HG03139 (cell line): ENCODE measurements at regions not wholly inside any gene's neighbourhood (a gene's known extent, or its start where the extent isn't known, plus 50 kb on each side); places are given as distances from the start of the nearest gene placed in this dataset.
A peak's percentile ranks its signal among the peaks of the same experiment; 100 is the strongest.

Source experiments
- ATAC-seq: cut with Tn5 transposase; IDR thresholded peaks from one replicate; pipeline ENCODE4 v1.9.1; 2021; ENCODE audit not compliant: unreplicated experiment

DNA sequence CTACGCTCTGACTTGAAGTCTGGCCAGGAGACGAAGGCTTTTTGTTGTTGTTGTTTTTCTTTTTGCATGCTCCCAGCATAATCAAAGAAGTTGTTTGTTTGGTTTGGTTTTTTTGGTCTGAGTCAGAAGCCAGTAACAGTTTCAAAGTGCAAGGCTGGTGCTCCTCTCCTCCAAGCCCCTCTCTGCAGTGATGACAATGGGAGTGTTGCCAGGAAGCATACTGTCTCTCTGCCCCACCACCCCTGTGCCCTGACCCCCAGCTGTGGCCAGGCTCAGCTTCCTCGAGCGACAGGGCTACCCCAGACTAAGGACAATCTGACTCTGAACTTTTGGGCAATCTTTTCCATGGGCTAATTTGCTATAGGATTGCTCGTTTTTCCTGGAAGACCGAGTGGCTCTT, 173.8 kb upstream of the PITX1 start:
- ATAC-seq, result no peak

GRCh38 chr5:135206862-135207261, 172.8 kb upstream of the PITX1 start:
- ATAC-seq, result no peak

DNA sequence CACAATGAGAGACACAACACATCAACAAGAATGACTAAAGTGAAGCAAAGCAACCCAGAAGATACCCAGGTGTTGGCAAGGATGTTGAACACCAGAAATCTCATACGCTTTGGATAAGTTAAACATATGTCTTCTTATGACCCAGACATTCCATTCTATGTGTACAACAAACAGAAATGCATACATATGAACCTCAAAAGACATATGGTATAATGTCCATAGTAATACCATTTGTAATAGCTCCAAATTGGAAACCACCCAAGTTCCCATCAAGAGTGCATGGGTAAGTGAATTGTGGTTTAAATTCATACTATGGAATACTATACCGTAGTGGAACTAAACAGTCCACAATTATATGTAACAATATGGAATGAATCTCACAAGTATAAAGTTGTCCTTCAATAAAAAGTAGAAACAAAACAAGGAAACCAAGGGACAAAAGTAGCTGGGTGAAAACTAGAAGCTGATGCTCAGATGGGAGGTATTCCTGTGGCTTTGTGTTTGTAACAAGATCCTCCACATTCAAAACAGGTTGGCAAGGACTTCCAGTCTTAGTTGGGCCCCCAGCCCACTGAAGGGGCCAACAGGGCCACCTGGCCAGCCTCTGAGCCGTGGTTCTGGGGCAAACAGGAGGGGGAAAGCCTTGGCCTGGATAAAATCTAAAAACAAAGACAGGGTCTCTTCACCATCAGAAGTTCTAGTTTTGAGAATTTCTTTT, 171.8 kb upstream of the PITX1 start:
- no peak for ATAC-seq

DNA sequence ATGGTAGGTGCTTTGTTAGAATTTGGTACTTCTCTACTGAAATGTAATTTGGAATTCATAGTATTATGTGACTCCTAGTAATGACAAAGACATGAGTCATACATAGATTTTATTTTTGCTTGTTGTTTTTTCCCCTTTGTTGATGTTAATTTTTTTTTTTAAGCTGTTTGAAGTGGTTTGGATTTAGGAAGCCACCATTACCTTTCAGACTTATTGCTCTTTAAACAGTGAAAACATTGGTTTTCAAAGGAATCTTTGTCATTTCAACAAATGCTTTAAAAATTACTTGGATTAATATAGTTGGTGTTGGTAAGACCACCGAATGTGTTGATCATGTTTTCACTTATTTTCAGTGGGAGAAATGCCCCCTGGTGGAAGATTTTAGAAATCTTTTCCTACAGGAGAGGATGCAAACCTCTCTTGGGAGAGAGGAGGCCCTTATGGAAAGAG, 170.1 kb upstream of the PITX1 start:
- no peak for ATAC-seq

- no peak for ATAC-seq
Observed at GRCh38 chr5:135203593-135204036, 169.6 kb upstream of the PITX1 start.

GRCh38 chr5:135203019-135203418, 169.0 kb upstream of the PITX1 start:
- ATAC-seq, result no peak

DNA sequence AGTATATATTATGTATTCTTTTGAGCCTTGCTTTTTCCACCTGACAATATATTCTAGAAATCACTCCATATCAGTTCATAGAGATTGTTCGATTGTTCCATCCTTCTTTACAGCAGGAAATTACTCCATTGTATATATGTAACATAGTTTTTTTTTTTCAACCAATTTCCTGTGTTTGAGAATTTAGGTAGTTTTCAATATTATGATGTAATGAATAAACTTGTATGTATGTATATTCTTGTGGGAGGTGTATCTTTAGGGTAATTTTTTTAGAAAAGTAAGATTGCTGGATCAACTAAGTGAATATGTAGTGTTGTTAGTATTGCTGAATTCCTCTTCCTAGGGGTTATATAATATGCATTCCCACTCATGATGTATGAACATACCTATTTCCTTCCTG, 165.9 kb upstream of the PITX1 start:
- no peak for ATAC-seq

- no peak for ATAC-seq
Observed at GRCh38 chr5:135196483-135196882, 162.5 kb upstream of the PITX1 start.

GRCh38 chr5:135195270-135195608, 161.2 kb upstream of the PITX1 start:
- no peak for ATAC-seq

DNA sequence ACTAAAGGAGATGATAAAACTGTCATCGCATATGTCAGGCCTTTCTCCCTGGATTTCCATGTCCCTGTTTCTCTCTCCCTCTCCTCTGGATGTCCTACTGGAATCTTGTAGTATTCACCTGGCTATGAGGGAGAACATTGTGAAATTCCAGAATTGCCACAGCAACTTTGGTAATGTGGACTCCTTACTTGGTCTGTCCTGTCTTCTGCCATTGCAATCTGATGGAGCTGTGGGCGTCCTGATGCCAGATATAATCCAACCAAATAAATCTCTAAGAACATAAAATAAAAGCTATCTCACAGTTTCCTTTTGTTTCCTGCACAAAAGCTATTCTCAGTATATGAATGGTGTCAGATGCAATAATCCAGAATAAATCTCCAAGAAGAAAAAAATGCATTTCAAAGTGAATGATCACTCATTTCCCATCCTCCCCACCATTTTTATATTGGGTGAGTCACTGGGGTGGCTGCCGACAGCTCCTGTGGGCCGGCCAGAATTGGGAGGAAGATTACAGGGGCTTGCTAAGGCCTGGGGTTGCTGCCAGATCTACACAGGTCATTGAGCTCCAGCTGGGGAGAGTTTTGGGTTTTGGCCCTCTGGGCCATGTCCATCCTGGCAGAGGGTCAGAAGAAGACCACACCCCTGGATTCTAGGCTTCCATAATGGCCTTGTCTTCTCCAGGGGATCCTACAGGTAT, 160.7 kb upstream of the PITX1 start:
- no peak for ATAC-seq

DNA sequence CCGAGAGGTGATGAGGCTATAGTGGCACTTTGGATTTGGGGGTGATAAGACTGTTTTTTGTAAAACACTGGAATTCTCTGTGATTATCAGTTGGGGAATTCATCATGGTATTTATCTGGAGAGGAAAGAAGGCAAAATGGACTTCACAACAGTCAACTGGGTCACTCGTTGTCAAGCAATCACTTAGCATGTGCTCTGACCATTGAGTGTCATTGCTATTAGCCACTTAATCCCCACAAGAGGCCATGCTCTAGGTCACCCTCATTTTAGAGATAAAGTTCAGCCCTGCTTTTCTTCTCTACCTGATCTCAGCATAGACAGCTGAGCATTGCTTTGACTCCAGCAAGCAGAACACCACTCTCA, 160.1 kb upstream of the PITX1 start:
- ATAC-seq, result no peak

DNA sequence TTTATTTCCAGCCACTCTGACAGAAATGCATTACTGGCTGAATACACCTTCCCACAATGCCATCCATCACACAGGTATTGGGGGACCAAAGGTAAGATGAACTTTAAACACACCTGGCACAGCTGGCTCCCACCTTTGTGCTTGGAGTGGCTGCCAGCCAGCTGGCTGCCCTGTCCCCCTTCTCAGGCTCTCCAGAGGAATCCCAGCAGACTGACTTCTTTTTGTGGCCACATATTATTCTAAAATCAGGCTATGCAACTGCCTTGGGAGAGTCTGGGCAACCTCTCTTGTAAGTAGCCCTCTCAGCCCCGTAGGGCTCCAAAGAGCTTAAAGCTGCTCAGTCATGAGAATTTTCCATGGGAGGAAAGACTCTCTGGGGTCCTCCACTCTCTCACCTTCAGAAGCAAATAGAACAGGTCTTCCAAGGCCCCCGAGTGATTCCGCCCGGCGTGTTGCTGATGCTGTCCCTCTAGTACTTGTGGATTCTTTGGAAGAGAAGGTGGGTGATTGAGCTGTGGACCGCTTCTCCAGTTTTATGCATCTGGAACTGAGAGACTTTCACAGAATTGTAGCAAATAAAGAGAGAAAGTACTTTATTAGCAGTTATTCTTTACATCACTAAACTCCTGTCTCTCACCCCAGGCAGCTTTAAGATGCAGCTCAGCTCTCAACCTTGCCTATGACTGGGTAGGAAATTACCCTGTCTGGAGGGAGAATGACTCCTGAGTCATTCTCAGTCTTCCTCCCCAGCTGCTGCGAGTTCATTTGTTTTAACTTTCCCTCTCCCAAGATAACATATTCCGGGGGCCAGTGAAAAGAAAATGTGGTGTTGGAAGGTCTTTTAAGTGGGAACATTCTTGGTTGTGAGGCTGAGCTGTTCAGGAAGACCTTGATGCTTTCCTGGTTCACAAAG, 159.4 kb upstream of the PITX1 start:
- no peak for ATAC-seq

DNA sequence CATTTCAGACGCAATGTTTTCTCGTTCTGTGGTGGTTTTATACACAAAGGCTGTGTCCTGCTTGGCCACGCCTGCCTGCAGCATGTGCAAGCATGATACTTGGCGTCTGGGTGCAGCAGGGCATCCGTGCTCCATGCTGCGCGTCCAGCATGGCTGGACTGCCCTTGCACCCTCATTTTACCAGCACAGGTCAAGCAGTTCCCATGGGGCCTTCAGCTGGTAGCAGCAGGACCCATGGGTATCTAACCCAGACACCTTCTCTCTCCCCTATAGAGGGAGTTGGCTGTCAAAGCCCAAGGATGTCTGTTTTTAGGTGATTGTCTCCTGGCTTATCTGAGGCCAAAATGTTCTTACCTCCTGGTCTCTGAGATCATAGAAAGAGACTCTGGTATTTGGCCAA, 158.3 kb upstream of the PITX1 start:
- no peak for ATAC-seq

- ATAC-seq, result peak; percentile 85
Observed at GRCh38 chr5:135191084-135191826, 157.2 kb upstream of the PITX1 start.

DNA sequence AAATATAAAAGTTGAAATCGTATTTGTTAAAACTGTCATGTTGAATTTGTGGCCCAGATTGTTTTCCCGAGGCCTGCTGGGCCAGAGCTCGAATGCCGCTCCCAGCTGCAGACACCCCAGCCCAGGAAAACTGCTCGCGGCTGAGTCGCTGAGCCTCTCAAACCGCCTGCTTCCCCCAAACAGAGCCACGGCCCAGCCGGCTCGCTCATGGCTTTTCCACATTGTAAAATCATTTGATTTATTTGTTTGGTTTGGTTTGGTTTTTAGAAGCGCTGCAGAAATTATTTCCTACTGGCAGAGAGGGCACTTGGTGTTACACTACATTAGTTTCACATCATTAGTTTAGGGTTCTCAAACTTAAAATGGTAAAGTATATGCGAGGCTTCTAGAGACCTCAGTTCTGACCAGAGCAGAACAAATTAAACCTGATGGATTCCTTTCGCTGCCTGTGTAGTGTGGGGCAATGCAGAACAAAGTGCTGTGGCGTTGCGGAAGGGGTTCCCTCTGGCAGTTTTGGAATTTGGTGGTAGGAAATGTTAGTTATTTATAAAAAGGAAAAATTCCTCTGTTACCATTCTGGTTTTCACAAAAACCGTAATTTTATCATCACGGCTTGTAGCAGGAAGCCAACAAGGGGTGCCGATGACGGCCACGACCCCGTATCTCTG, 156.5 kb upstream of the PITX1 start:
- no peak for ATAC-seq

DNA sequence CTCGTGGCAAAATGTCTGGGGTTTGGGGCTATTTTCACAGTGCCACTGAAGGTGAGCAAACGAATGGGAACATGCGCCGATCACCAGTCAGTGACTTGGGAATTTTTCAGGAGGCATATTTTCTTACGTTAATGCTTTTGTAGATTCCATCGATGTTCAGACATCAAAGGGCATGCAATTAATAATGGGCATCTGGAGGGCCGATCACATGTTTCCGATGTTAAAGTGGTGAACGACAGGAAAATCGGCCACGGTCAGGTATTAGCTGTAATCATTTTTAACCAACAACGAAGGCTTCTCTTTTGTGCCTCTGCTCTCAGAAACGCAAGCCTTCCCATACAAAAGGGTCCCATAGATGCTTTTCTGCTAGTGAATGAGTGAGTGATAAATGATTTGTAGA, 155.0 kb upstream of the PITX1 start:
- ATAC-seq, result no peak

DNA sequence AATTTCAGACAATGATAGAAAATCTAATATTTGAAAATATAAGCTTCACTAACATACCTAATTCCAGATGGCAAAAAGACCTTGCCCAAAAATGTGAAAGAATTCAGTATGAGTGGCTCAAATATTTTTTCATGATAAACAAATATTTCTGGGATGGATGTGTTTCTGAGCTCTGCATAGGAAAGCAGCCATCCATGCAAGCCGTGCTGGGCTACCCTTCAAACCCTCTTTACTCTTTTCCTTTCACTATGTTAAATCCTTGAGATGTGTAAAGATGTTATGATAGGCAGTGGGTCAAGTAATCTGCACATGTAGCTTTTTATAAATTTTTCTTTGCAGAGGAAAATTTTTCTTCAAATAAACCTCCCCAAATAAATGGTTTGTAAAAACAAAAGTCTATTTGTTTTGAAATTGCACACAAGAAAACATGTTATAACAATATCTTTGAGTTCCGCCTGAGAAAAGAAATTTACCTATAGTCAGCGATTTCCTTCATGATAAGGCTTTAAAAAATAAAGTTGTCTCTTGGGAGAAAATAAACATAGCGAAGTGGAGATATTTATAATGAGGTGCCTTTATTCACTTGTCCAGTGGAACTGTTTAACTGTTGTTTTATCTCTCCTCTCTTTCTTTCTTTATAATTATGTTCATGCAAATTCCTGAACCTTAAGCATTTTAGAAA, 154.3 kb upstream of the PITX1 start:
- ATAC-seq, result no peak

DNA sequence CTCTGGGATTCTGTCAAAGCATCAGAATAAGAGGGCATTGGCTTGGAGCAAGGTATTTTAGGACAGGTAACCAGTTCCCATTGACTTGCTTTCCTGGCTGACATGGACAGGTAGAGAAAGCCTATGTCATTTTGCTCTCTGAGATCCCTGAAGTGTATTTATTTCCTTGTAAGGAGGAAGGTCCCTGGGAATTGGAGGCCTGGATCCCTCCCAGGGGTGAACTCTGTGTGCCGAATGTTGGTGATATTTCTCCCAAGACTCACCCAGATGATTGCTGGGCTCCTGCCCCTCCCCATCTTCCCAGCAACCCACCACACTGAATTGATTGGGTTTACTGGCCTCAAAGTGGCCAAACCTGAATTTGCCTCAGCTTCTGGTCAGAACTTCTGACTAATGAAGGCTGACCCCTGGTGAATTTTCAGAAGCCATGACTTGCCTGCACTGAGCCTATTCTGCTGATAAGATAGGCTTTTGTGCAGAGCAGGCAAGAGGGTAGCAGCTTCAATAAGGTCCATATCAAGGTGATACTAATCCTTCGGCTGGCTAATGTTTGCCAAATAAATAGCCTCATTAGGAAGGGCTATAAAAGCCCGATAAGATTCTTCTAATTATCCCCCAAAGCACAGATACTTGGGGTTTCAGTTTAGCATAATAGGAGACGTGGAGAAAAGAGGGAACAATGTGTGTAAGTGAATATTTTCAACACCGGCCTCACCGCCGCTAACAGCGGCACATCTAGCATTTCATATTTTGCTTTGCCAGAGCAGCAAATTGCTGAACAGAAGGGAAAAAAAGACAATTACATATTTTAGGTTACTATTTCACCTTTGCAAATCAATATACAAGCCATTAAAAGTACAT, 152.9 kb upstream of the PITX1 start:
- ATAC-seq, result no peak

DNA sequence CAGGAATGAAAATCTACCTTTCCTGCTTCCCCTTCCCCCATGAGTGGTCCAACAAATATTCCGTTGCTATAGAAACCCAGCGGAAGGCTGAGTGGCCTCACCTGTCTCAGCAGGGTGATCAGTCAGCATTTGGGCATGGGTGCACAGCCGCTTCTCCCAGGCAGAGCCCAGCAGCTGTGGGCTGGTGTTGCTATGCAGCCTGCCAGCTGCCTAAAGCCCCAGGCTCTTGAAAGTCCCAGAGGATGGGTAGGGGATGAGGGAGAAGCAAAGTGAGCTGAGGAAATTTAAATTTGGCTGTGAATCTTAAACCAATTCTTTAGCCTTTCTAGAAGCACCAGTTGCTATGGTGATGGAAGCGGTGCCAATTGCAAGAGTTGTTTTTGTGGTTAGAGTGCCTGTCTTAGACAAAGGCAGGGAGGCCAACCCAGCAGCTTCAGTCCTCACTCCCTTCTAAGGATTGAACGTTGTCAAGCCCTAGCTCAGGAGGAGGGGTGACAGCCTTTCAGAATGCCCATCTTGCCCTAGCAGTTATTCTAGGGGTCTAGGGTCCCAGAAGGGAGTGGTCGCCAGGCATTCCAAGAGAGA, 151.5 kb upstream of the PITX1 start:
- no peak for ATAC-seq
